HG02852 (cell line): ENCODE measurements at regions not wholly inside any gene's neighbourhood (a gene's known extent, or its start where the extent isn't known, plus 50 kb on each side); places are given as distances from the start of the nearest gene placed in this dataset.
"Not testable (repeated sequence)": the region's sequence is repeated elsewhere in the genome, so short reads cannot be mapped to it uniquely, and the experiment has no call there.

Experiments used
- ATAC-seq: cut with Tn5 transposase; IDR thresholded peaks from one replicate; pipeline ENCODE4 v1.9.1; 2021; ENCODE audit warnings: mild to moderate bottlenecking, moderate library complexity; ENCODE audit not compliant: unreplicated experiment

GRCh38 chr15:31433091-31433490, 106.5 kb downstream of the KLF13 start:
- no peak for ATAC-seq

- ATAC-seq, result no peak
These were observed 106.9 kb downstream of the KLF13 start for GRCh38 chr15:31433574-31433973.

- no peak for ATAC-seq
These were observed 107.6 kb downstream of the KLF13 start for GRCh38 chr15:31434275-31434587.

DNA sequence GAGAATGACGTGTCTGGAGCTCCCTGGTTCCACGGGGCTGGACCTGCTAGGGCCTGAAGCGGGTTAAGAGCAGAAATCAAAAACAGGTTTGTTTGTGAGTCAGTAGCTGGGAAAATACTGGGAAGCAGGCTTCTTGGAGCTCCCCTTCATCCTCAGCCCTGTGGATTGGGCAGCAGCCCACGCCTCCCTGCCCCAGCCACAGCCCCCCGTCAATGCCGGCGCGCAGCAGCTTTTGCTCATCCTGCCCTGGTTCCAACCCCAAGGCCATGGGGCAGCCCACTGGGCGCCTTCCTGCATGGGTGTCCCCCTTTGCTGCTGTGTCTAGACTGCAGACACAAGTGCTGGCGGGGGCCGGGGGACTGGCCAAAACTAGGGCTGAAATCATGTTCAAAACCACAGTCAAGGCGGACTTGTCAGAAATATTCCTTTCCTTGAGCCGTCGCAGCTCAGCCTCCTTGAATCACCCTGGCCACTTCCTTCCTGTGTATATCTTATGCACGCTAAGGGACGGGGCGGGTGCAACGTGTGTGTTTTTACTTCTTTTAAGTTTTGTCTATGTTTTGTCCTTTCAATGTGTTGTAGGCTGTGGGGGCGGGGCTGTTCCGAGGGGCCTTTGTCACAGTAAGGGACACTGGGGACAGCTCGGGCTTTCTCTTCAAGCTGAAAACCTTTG, 108.1 kb downstream of the KLF13 start:
- peak; percentile 45 for ATAC-seq

GRCh38 chr15:31435261-31435911, 108.8 kb downstream of the KLF13 start:
- ATAC-seq, result peak; percentile 50

DNA sequence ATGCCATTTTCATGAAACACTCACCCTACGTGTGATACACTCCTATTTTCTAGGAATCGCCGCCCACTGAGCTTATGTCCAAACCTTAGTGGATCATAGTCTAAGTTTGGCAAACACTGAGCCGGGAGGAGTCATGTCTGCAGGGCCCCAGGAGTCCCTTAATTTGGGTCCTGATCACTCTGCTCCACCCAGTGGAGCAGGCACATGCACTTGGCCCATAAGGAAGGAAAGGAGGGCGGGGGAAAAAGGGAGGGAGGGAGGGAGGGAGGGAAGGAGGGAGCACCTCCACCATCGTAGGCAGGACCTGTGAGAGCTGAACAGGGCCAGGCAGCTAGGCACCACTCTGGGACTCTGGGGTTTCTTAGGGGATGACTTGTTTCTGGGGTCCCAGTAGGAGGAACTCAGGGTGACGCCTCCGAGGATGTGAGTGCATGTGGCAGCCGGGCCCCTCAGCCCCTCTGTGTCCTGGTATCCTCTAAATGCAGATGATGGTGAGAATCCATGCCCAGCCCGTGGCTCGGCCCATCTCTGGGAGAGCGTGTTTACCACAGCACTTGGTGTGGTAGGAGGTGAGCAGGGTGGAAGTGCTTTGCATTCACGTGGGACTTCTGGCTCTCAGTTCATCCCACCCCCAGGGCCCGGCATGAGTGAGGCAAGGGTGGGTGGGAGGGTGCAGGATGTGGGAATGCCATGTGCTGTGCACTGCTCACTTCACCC, 109.4 kb downstream of the KLF13 start:
- no peak for ATAC-seq

- ATAC-seq, result no peak
These were observed 111.1 kb downstream of the KLF13 start for GRCh38 chr15:31437686-31438085.

DNA sequence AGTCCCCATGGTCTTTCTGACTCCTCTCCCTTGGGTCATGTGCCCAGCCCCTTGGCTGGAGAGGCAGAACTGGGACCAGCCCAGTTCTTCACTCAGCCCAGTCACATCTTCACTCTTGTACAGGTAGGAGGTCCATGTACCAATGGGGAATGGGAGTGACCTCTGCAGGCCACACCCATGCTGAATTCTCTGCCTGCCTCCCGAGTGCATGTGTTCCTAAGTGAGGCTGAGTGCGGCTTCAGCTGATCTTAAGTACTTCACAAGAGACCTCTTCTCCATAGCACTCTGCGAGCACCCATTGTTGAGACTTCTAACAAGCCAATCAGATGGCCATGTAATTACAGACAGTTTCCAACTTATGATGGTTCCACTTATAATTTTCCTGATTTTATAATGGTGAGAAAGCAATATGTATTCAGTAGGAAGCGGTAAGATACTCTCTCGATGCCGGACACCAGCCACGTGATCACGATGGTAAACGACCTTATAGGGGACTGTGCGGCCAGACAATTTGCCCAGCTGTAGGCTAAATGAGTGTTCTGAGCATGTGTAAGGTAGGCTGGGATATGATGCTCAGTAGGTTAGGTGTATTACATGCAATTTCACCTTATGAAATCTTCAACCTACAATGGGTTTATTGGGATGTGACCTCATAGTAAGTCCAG, 112.1 kb downstream of the KLF13 start:
- ATAC-seq, result no peak

GRCh38 chr15:31439328-31439727, 112.7 kb downstream of the KLF13 start:
- ATAC-seq, result no peak

DNA sequence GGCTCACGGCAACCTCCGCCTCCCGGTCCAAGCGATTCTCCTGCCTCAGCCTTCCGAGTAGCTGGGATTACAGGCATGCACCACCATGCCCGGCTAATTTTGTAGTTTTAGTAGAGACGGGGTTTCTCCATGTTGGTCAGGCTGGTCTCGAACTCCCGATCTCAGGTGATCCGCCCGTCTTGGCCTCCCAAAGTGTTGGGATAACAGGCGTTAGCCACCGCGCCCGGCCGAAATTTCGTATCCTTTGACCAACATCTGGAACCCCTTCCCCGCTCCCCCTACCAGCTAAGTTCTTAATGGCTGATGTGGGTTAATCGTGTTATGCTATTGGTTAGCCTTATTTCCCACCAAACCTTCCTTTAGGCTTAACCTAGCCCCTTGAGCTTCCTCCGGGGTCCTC, 113.6 kb downstream of the KLF13 start:
- ATAC-seq, result not testable (repeated sequence)

DNA sequence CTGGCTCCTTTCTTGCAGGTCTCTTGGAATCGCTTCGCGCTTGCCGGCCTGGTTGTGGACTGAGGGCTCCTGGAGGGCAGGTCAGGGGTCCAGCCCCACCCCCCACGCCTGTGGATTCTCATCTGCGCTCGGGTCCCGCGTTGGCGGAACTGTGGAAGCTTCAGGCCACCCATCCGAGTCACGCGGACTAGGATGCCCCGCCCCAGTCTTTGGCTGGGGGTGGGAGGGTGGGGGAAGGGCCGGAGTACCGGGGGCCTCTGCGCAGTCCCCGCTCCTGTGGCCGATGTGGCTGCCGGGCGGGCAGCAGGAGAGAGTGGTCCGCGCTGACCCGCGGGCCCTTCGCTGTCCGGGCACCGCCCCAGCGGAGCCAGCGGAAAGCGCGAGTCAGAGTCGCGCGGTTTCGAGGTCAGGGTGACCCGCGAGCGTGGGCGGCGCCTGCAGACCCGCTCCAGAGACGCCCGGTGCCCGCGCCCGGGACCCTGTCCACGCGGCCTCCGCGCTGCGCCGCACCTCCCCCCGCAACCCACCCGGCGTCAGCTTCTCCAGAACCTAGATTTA, 114.2 kb downstream of the KLF13 start:
- ATAC-seq, result no peak

- ATAC-seq, result no peak
These were observed 115.6 kb downstream of the KLF13 start for GRCh38 chr15:31442226-31442625.

- ATAC-seq, result no peak
These were observed 116.1 kb downstream of the KLF13 start for GRCh38 chr15:31442699-31443111.

GRCh38 chr15:31444844-31445243, 118.2 kb downstream of the KLF13 start:
- no peak for ATAC-seq

DNA sequence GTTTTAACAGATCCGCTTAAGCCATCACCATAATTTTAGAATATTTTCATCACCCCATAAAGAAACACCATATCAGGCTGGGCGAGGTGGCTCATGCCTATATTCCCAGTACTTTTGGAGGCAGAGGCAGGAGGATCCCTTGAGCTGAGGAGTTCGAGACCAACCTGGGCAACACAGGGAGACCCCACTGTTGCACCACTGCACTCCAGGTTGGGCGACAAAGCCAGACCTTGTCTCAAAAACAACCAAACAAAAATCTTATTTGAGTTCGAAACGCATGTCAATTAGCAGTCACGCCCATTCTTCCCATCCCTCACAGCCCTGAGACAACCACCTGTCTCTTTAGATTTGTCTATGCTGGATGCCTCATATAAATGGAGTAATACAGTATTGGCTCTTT, 119.9 kb downstream of the KLF13 start:
- no peak for ATAC-seq

DNA sequence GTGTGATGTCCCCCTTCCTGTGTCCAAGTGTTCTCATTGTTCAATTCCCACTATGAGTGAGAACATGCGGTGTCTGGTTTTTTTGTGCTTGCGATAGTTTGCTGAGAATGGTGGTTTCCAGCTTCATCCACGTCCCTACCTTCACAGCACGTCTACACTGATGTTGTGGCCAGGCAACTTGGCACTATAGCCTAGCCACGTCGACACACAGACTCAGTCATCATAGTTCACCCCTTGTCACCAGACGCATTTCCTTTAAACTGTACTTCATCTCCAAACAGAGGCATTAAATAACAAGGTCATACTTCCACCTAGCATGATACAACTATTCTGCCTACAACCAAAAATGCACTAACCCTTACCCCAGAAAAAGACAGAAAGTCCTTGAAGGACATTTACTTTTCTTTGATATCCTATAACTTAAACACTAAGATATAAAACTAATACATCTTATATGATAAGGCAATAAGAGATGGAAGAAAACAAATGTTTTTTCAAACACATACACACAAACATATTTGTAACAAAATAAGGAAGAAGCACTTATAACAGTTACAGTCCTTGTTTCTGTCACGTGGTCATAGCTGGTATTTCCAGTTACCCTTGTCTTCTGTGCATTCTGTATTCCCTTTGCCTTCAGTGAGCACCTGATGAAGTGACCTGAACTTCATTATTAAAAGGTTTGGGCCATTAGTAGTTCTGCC, 121.4 kb downstream of the KLF13 start:
- no peak for ATAC-seq

- ATAC-seq, result no peak
These were observed 122.0 kb downstream of the KLF13 start for GRCh38 chr15:31448635-31448979.

DNA sequence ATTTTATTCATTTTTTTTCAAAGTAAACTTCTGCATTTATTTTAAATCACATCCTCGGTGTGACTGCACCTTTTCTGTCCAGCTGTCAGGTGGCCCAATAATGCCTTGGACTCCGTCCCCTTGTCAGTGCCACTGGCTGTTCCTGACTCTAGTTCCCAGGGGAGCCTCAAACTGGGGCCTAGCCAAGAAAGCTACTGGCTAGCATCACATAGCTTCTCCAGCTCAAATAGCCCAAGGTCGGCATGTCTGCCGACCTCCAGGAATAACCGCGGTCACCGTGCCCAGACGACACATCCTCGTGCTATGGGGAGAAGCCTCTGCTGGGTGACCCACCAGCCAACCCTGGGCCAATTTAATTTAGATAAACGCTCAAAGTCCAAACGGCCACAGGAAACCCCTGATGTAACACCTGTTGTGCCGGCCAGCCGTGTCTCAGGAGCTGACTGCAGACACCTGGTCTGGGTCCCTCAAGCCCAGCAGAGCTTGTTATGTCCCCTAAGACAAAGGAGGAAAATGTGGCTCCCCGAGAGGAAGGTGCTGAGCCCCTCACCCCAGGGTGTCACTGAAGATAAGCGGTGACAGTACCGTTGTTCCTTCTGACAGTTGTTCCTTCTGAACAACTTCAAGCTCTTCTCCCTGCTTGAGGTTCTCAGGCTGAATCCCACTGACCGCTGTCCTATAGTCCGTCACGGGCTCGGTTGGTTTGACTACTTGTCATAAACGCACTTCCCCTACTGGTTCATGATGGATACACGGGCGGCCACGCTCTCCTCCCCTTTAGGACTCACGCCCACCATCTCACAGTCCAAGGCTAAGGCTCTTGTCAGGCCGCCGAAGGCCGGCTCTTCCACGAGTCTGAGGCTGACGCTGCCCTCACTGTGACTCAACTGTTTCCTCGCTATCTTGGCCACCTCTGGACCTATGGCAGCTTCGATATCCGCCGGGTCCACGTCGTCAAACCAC, 126.2 kb downstream of the KLF13 start:
- ATAC-seq, result no peak

- ATAC-seq, result no peak
These were observed 127.1 kb downstream of the KLF13 start for GRCh38 chr15:31453558-31454318.
